Eye (tissue), 1 donor: ENCODE measurements at regions not wholly inside any gene's neighbourhood (a gene's known extent, or its start where the extent isn't known, plus 50 kb on each side); places are given as distances from the start of the nearest gene placed in this dataset.
"Not testable (repeated sequence)": the region's sequence is repeated elsewhere in the genome, so short reads cannot be mapped to it uniquely, and the experiment has no call there.

Experiments
- DNase-seq: peaks from one replicate; pipeline ENCODE4 v3.0.0-alpha.2; 2015

- DNase-seq: no peak
Measured at GRCh38 chr5:42242881-42243485, 180.3 kb upstream of the GHR start.

- no peak for DNase-seq
Measured at GRCh38 chr5:42252306-42252705, 170.9 kb upstream of the GHR start.

- not testable (repeated sequence) for DNase-seq
Measured at GRCh38 chr5:42259914-42260313, 163.3 kb upstream of the GHR start.

- no peak for DNase-seq
Measured at GRCh38 chr5:42267091-42267490, 156.1 kb upstream of the GHR start.

GRCh38 chr5:42268170-42268569 lies 155.1 kb upstream of the GHR start:
- not testable (repeated sequence) for DNase-seq

- no peak for DNase-seq
Measured at GRCh38 chr5:42268630-42269029, 154.6 kb upstream of the GHR start.

GRCh38 chr5:42270771-42271170 lies 152.5 kb upstream of the GHR start:
- no peak for DNase-seq

GRCh38 chr5:42274913-42275312 lies 148.3 kb upstream of the GHR start:
- no peak for DNase-seq

- no peak for DNase-seq
Measured at GRCh38 chr5:42277293-42277692, 145.9 kb upstream of the GHR start.

- DNase-seq: no peak
Measured at GRCh38 chr5:42284584-42284983, 138.7 kb upstream of the GHR start.

- DNase-seq: peak; percentile 23
Measured at GRCh38 chr5:42285230-42285629, 138.0 kb upstream of the GHR start.

GRCh38 chr5:42300496-42300895 lies 122.7 kb upstream of the GHR start:
- DNase-seq: no peak

- peak; percentile 43 for DNase-seq
Measured at GRCh38 chr5:42301349-42301748, 121.9 kb upstream of the GHR start.

GRCh38 chr5:42302186-42302585 lies 121.1 kb upstream of the GHR start:
- DNase-seq: no peak

GRCh38 chr5:42306287-42306686 lies 117.0 kb upstream of the GHR start:
- peak; percentile 3 for DNase-seq

GRCh38 chr5:42309865-42310264 lies 113.4 kb upstream of the GHR start:
- DNase-seq: no peak

- DNase-seq: no peak
Measured at GRCh38 chr5:42315214-42315613, 108.0 kb upstream of the GHR start.

- DNase-seq: no peak
Measured at GRCh38 chr5:42317575-42317974, 105.7 kb upstream of the GHR start.

GRCh38 chr5:42319546-42319945 lies 103.7 kb upstream of the GHR start:
- not testable (repeated sequence) for DNase-seq

- no peak for DNase-seq
Measured at GRCh38 chr5:42321785-42322184, 101.5 kb upstream of the GHR start.

- no peak for DNase-seq
Measured at GRCh38 chr5:42337143-42337542, 86.1 kb upstream of the GHR start.

- no peak for DNase-seq
Measured at GRCh38 chr5:42337607-42338006, 85.6 kb upstream of the GHR start.

- DNase-seq: no peak
Measured at GRCh38 chr5:42338136-42338535, 85.1 kb upstream of the GHR start.

GRCh38 chr5:42349163-42349562 lies 74.1 kb upstream of the GHR start:
- no peak for DNase-seq

- DNase-seq: no peak
Measured at GRCh38 chr5:42351956-42352355, 71.3 kb upstream of the GHR start.

GRCh38 chr5:42360056-42360455 lies 63.2 kb upstream of the GHR start:
- DNase-seq: no peak
